ENCODE measurements at regions not wholly inside any gene's neighbourhood (a gene's known extent, or its start where the extent isn't known, plus 50 kb on each side); places are given as distances from the start of the nearest gene placed in this dataset.

DNA sequence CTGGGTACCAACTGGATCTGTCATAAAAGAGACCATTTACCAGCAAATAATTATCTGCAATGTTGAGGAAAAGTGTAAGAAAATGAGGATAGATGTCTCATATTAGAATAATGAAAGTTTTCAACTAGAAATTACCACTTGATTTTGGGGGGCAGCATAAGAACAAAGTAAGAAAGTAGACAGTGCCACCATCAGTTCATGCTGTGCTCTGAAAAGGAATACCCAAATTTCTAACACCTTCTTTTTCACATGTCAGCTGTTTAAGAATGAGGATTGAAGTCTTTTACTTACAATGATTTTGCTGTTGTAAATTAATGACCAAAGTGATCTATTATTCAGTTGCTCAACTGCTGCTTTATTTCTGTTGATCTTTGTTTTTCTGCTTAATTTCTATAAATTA, 578.3 kb downstream of the ETV1 start:
- no peak for TF ChIP-seq POLR2AphosphoS5 (IDR thresholded peaks at IDR 0.05; ENCODE audit: low read depth, low read length)
- TF ChIP-seq, protein P1, sequence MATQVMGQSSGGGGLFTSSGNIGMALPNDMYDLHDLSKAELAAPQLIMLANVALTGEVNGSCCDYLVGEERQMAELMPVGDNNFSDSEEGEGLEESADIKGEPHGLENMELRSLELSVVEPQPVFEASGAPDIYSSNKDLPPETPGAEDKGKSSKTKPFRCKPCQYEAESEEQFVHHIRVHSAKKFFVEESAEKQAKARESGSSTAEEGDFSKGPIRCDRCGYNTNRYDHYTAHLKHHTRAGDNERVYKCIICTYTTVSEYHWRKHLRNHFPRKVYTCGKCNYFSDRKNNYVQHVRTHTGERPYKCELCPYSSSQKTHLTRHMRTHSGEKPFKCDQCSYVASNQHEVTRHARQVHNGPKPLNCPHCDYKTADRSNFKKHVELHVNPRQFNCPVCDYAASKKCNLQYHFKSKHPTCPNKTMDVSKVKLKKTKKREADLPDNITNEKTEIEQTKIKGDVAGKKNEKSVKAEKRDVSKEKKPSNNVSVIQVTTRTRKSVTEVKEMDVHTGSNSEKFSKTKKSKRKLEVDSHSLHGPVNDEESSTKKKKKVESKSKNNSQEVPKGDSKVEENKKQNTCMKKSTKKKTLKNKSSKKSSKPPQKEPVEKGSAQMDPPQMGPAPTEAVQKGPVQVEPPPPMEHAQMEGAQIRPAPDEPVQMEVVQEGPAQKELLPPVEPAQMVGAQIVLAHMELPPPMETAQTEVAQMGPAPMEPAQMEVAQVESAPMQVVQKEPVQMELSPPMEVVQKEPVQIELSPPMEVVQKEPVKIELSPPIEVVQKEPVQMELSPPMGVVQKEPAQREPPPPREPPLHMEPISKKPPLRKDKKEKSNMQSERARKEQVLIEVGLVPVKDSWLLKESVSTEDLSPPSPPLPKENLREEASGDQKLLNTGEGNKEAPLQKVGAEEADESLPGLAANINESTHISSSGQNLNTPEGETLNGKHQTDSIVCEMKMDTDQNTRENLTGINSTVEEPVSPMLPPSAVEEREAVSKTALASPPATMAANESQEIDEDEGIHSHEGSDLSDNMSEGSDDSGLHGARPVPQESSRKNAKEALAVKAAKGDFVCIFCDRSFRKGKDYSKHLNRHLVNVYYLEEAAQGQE (IDR thresholded peaks at IDR 0.05; ENCODE audit: insufficient read depth in 1 of 2, low read depth in 2 of 2, low read length in 2 of 2): no peak
- TF ChIP-seq SIN3A (IDR thresholded peaks at IDR 0.05; ENCODE audit: borderline replicate concordance, insufficient read depth, low read length): no peak
- no peak for TF ChIP-seq FOXP2 (optimal IDR thresholded peaks at IDR 0.05; ENCODE audit: borderline replicate concordance, extremely low read depth, extremely low read length, insufficient read depth)
- no peak for TF ChIP-seq TAF1 (IDR thresholded peaks at IDR 0.05; ENCODE audit: borderline replicate concordance, insufficient read depth, low read length)
